ENCODE measurements at regions not wholly inside any gene's neighbourhood (a gene's known extent, or its start where the extent isn't known, plus 50 kb on each side); places are given as distances from the start of the nearest gene placed in this dataset.

GRCh38 chr1:199303035-199303434, 664.2 kb downstream of the PTPRC start:
- H3K4me3 ChIP-seq (ENCODE audit: low read depth, low read length): no peak overlapping the region
- TF ChIP-seq CTCF (IDR thresholded peaks at IDR 0.05; ENCODE audit: low read depth, low read length): no peak
- no peak for DNase-seq (ENCODE audit: low read depth, low spot score)
- in situ Hi-C loops (cut with HindIII; ENCODE audit: low sequenced_read_pairs): no loop called here

GRCh38 chr1:199305053-199305452, 666.2 kb downstream of the PTPRC start:
- no peak for DNase-seq (ENCODE audit: low read depth, low spot score)
- in situ Hi-C loops (cut with HindIII; ENCODE audit: low sequenced_read_pairs): no loop called here
- TF ChIP-seq CTCF (IDR thresholded peaks at IDR 0.05; ENCODE audit: low read depth, low read length): no peak
- no peak overlapping the region for H3K4me3 ChIP-seq (ENCODE audit: low read depth, low read length)

GRCh38 chr1:199307496-199308264, 668.8 kb downstream of the PTPRC start:
- no peak overlapping the region for H3K4me3 ChIP-seq (ENCODE audit: low read depth, low read length)
- TF ChIP-seq CTCF (IDR thresholded peaks at IDR 0.05; ENCODE audit: low read depth, low read length): no peak
- in situ Hi-C loops (cut with HindIII; ENCODE audit: low sequenced_read_pairs): no loop called here
- no peak for DNase-seq (ENCODE audit: low read depth, low spot score)

- no peak for DNase-seq (ENCODE audit: low read depth, low spot score)
- TF ChIP-seq CTCF (IDR thresholded peaks at IDR 0.05; ENCODE audit: low read depth, low read length): no peak
- in situ Hi-C loops (cut with HindIII; ENCODE audit: low sequenced_read_pairs): no loop called here
- H3K4me3 ChIP-seq (ENCODE audit: low read depth, low read length): no peak overlapping the region
Measured at GRCh38 chr1:199308349-199308846, 669.6 kb downstream of the PTPRC start.

GRCh38 chr1:199310708-199311107, 671.9 kb downstream of the PTPRC start:
- no peak for DNase-seq (ENCODE audit: low read depth, low spot score)

More at GRCh38 chr1:199310708-199311107, 671.9 kb downstream of the PTPRC start:
- in situ Hi-C loops (cut with HindIII; ENCODE audit: low sequenced_read_pairs): no loop called here
- H3K4me3 ChIP-seq (ENCODE audit: low read depth, low read length): no peak overlapping the region
- no peak for TF ChIP-seq CTCF (IDR thresholded peaks at IDR 0.05; ENCODE audit: low read depth, low read length)
